HG02852 (cell line): ENCODE measurements at regions not wholly inside any gene's neighbourhood (a gene's known extent, or its start where the extent isn't known, plus 50 kb on each side); places are given as distances from the start of the nearest gene placed in this dataset.
"Not testable (repeated sequence)": the region's sequence is repeated elsewhere in the genome, so short reads cannot be mapped to it uniquely, and the experiment has no call there.

Source experiments
- ATAC-seq: cut with Tn5 transposase; IDR thresholded peaks from one replicate; pipeline ENCODE4 v1.9.1; 2021; ENCODE audit warnings: mild to moderate bottlenecking, moderate library complexity; ENCODE audit not compliant: unreplicated experiment

DNA sequence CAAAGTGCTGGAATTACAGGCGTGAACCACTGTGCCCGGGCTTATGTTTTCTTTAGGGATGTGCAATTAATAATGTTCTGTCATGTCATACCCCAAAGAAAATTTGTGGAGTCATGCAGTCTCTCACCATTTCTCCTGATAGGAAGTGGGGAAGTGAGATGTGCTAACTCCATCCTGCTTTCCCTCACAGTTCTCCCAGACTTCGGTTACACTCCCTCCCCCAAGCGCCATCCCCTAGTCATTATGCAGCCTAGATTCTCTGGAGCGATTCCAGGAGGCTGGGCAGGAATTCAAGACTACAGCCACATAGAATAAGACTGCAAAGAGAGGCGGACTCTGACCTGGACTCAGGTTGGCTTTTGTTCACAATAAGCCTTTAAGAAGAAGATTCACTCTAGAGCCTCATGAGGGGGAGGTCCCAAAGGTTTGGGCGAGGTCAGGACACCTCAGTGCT is 271.4 kb downstream of the ALDH8A1 start:
- no peak for ATAC-seq

DNA sequence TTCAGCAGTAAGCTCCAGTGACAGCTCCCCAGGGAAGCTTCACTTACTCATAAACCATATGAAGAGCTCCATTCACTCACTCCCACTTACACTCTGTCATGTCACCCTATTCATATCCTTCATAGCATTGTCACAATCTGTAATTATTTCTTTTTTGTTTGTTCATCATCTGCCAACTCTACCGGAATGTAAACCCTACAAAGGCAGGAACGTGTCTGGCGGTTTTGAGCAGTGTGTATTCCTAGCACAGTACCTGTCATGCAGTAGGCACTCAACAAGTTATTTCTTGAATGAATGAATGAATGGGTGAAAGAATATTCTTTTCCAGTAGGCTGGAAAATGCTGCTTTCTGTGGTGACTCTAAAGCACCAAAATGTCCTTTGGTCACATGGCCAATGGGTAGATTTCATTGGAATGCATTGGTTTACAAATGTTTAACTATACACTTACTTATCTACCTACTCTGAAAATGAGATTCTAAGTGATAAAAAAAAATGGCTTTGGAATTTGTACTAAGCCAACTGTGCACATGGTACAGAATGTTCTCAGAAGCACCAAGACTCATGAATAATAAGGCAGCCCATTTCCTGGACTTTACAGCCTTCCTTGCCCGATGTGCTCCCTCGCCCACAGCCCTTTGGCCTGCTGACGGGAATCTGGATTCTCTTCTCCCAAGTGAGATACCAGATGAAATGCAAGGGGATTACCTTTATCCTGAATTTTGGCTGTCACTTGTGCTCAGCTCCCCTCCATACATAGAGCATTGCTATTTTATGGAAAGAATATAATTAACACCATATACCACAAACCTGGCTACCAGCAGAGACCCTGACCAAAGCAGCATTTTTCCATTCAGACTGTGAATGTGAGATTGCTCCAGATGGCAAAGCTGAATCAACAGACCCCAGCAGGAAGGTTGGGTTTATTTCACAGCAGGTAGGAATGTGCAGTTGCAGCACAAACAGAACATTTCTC is 273.3 kb downstream of the ALDH8A1 start:
- no peak for ATAC-seq

DNA sequence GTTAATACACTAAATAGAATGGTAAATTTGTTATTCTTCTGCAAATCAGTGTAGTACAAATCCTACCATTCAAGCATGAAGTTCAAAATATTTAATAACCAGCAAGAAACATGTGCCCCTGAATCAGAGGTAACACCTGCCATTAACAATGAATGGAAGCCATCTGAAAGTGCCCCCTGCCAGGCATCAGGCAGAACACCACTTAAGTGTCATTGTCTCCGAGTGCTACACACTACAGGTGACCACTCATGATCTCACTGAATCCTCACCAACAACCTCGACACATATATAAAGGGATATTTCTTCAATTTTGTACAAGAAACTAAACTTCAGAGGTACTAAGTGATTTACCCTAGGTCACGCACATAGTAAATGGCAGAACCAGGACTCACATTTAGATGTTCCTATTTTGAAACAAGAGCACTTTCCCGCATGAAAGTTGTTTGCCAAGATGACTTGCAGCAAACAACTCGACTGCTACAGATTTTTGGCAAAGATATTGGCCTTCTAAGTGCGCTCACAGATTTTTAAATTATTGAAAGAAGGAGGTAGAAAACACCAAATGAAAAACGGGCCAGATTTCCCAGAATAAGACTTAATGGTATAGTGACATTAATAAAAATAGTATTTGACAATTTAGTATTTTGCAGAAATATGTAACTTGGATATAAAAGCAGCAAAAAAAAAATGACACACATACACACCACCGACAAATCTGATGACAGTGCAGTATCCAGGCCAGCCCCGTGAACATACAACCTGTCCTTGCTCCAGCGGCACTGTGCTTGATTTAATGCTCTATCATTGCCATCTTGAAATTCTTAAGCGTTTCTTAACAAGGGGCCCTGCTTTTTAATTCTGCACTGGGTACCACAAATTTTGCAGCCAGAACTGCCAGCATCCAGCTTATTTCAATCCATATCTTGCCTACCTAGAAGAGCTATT is 274.5 kb downstream of the ALDH8A1 start:
- ATAC-seq = no peak

DNA sequence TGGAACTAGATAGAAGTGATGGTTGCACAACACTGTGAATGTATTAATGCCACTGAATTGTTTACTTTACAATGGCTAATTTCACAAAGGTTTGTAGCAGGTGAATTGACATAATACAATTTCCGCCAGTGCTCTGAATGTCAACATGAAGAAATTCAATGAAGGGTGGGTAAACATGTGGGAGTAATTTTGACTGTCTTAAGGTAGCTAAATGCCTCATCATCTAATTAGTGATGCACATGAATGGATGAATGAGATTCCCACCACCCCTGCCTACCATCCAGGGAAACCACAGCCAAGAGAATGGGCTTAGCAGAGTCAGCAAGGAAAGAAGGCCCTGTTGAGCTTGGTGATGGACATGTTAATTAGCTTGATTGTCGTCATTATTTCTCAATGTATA is 275.3 kb downstream of the ALDH8A1 start:
- no peak for ATAC-seq

DNA sequence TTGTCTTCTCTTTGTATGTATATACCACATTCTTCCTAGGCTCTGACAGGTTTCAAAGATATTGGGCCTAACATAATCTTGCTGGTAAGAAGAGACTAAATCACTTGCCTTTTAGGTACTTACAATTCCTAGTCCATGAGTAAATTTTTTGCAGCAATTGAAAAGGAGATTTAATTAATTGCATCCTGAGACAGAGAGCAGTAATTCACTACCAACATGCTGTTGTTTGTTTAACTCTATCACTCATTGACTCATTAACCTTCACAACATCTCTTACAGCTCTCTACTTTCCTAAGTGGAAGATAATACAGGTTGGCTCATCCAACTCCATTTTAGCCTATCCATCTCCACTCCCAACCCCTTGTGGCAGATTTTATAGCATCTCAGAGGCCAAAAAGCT is 280.4 kb downstream of the ALDH8A1 start:
- ATAC-seq = no peak

DNA sequence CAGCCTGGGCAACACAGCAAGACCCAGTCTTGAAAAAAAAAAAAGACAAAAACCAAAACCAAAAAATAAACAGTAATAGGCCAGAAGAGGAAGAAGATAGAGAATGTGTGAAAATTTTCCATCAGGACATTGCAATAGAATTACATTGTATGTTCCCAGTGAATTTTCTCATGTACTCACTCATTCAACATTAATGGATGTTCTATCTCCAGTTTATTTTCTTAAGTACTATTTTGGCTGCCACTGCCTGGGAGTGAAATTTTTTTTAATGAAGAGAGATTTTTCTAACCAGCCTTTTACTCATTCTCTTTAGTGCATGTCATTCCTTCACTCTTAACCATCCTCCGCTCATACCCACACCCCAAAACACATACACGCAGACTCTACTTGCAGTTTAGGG is 282.8 kb downstream of the ALDH8A1 start:
- no peak for ATAC-seq

DNA sequence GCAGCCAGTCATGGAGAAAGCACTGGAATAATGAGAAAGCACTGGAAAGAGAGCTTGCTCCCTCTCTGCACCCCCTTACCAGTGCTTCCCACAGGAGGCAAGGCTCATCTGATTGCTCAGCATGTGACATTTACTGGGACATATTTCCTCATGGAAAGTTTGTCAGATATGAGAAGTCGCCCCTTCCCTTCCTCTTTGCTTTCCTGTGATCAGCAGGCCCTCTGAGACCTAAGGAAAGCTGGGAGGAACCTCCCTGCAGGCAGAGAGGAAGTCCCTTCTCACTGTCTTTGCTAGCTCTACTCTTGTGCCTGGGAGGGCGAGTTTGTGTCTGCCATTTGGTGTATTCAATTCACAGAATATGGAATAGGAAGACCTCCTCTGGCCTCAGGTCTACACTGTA is 283.8 kb downstream of the ALDH8A1 start:
- ATAC-seq = no peak

DNA sequence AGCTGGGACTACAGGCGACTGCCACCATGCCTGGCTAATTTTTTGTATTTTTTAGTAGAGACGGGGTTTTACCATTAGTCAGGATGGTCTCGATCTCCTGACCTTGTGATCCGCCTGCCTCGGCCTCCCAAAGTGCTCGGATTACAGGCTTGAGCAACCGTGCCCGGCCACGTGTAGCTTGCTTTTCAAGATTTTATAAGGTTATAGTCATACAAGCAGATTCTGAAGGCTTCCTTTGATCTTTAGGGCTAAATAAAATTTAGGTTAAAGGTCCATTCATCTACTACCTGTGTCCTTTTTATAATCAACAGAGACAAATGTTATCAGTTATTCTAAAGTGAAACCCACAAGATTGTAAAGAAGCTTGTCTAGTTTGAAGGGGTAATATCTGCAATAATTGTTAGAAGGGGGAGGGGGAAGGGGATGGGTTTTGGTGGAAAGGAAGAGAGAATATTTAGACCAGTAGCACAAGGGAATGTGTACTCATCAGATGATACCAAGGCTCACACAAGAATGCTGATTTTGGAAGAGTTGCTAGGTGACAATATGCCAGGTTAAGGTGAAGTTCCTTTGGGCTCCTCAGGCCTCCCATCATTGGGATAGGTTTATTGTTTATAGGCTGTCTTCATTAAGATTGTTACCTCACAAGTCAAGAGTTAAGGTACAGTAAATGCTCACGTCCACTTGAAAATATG is 284.7 kb downstream of the ALDH8A1 start:
- ATAC-seq = no peak

DNA sequence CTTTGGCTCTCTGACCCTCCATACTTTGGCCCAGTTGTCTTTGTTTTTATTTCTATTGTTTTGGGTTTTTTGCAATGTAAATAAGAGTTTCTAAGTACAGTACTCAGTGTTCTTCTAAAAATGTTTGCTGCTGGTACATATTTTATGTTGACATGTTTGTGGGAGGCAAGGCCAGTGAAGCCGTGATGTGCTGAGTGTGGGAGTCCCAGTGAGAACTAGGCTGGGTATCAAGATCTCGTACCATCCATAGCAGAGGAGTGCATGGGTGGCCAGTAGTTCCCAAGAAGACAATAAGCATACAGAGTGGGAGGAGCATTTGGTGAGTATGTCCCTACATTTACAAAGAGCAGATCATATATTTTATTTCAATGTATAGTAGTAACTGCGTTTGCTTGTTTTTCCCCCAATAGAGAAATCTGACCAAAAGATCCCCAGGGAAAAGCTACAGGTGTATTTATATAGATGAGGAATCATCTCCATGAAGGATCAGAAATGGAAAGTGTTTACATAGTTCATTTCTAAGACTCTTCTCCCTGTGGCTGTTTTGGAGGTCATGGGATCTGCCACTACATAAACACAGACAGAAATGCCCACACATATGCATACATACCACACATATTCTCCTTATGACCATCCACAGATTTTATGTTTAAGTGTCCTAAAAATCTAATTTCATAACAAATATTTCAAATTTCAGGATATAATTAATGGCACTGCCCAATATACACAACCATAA is 285.9 kb downstream of the ALDH8A1 start:
- ATAC-seq = no peak

DNA sequence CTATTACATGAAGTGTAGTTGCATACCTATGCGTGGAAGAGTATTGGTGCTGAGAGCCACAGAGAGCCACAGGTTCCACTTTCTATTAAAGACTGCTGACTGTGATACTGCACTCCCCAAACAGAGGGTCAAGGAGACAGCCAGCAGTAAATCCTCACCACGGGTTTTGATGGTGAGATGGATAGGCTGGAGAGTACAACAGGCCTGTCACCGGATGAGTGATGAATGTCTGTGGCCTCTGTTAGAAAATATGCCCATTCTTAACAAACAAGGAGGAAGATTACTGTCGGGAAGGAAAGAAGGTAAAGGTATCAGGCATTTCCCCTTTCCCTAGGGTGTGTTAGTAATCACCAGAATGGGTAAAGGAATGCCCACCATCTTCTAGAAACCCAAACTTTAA is 286.5 kb downstream of the ALDH8A1 start:
- no peak for ATAC-seq

DNA sequence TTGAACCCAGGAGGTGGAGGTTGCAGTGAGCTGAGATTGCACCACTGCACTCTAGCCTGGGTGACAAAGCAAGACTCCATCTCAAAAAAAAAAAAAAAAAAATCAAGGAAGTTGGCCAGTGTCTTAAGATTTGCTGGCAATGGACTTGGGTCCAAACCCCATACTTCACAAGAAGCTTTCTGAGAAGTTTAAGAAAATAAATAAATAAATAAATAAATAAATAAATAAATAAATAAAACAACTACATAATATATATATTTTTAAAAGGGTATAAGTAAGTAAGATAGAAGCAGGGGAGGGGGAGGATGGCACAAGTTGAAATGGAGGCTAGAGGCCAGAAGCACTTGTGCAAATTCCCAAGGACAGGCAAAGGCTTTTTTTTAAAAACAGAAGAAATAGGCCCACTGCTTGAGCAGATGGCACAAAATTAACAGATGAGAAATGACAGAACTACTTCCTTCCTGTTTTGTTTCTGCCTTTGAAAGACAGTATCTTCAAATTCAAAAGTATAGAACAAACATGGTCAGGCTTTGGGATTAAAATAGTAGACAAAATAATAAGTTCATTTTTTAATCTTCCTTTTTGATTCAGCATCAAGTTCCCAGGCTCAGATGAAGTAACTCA is 287.7 kb downstream of the ALDH8A1 start:
- no peak for ATAC-seq

DNA sequence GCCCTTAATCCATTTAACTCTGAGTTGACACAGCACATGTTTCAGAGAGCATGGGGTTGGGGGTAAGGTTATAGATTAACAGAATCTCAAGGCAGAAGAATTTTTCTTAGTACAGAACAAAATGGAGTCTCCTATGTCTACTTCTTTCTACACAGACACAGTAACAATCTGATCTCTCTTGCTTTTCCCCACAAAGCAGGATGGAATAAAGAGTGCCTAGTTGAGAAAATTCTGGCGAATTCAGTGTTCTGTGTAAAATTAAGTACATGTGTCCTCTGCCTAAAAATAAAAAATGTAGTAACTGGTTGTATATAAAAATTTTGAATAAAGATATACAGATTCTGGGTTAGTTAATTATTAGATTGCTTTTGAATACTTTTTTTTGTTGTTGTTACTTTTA is 290.0 kb downstream of the ALDH8A1 start:
- ATAC-seq = not testable (repeated sequence)

DNA sequence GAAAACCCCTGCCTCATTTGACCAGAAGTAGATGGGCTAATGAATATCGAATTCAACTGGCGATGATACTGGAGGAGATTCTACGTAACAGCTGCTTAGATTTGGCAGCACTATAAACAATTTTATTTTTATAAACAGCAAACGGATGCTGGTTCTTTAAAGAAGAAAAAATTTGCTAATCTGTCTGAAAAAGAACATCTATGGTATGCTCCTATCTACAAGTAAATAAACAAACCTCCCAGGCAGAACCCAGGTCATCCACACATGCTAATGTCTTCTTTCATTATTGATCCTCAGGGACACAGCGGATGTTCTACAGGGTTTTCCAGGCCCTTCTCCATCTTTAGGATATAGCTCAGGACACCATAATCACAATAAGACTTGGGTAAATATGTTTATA is 291.3 kb downstream of the ALDH8A1 start:
- no peak for ATAC-seq

DNA sequence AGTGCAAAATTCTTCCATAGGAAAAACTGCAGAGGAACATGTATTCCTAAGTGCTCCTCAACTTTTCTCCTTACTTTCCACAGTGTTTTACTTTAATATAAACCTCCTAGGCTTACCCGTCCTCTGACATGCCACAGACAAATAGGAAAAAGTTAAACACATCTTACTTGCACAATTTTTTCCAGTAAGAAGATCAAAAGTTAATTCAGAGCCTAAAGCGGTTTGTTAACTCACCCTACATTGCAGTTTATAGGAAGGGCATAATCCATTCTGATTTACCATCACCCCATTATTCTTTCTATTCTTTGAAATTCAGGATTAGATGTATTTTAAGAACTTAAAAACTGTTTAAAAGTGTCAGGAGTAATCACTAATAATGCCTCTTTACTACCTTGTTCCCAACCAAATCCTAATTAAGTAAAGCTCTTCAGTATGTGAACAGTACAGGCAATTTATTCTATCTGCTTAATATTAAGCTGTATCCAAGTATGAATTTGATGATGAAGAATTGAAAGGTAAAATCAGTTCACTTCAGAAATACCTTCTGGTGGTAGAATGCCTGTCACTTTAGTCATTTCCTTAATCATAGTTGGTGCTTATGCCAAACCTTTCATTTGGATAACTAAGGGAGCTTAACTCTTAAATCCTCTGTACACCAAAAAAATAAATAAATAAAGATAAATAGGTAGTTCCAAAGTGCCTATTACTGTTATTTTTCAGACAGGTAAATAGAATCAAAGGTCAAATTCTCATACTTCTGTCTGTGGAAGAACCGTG is 292.0 kb downstream of the ALDH8A1 start:
- ATAC-seq = no peak

DNA sequence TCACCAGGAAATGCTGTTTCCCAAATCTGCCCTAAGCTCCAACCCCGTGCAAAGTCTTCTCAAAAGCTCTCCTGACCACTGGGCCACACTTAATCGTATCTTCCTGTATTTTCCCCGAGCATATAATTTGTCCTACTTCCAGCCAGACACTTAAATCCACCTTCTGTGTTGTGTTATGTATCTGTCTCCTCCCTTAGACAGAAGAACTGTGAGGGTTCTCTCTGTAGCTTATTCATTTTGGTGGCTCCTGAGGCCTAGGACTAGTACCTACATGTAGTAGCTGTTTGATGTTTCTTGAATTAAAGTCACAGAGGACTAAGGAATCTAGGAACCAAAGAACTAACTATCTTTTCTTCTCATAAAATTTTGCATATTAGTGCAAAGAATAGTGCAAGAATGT is 292.6 kb downstream of the ALDH8A1 start:
- no peak for ATAC-seq

DNA sequence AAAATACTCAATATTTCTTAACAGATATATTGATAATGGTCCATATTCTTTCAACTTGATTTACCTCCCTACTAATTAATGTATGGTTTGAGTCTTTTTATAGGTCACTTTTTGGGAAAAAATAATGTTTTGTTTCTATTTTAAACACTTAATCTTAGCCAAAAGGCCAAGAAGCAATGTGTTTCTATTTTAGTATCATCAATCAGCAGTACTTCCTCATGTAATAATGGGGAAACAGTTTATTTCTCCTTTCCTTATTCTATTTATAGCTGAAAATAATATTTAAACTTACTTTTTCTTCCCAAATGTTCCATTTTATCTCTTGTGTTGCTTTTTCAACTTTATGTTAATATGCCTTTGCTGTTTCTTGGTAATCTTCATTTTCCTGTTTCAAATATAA is 295.1 kb downstream of the ALDH8A1 start:
- no peak for ATAC-seq

DNA sequence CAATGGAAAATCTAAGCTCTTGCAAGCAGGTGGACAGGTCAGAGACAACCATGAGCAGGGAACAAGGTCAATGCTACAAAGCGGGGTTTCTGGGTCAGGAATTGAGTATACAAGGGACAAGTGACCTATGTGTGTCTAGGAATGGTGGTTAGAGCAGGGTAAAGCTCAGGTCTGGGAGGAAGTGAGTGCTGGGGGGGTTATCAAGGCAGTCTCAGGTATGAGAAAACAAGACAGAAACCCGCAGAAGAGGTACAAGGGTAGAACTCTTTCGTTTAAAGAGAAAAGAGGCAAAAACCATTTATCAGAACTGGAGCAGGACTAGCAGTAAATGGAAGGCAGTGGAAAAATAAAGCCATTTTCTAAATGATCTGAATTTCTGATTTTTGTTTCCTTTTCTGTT is 298.4 kb downstream of the ALDH8A1 start:
- ATAC-seq = no peak

DNA sequence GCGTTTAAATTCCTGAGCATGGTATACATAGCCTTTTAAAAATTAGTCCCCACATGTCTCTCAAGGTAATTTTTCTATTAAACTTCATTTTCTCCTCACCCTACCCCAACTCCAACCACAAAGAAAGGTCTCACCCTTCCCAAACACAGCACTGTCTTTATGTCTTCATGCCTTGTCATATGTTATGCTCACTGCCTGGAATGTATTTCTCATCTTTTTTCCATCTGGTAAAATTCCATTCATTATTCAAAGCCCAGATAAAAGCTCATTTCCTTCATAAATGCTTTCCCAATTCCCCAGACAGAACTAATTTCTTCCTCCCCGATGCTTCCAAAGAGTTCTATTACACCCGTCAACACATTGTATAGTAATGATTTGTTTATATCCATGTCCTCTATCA is 302.0 kb downstream of the ALDH8A1 start:
- no peak for ATAC-seq

DNA sequence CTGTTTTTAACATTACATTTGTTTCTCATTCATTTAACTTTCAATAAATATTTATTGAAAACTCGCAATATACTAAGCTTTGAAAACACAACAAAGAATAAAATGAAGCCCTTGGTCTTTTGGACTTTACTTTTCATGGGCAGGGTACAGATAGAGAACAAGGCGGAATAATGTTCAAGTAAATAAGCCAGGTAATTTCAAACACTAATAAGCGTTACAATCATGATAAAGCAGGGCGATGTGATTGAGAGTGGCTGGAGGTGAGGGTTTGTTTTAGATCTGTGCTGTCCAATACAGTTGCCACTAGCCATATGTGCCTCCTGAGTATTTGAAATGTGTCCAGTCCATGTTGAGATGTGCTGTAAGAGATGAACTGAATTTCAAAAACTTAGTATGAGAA is 307.1 kb downstream of the ALDH8A1 start:
- ATAC-seq = no peak
